HPDE6-E6E7 (cell line): ENCODE measurements at regions not wholly inside any gene's neighbourhood (a gene's known extent, or its start where the extent isn't known, plus 50 kb on each side); places are given as distances from the start of the nearest gene placed in this dataset.
A peak's percentile ranks its signal among the peaks of the same experiment; 100 is the strongest.

Experiments used
- DNase-seq: peaks from one replicate; pipeline ENCODE4 v3.0.0; 2011; ENCODE audit warnings: missing footprints; ENCODE audit errors: extremely low spot score

GRCh38 chr14:95466506-95466905 lies 49.9 kb downstream of the SYNE3 start:
- no peak for DNase-seq

- DNase-seq: no peak
These were observed 50.5 kb downstream of the SYNE3 start for GRCh38 chr14:95465936-95466335.

GRCh38 chr14:95465358-95465757 lies 51.1 kb downstream of the SYNE3 start:
- no peak for DNase-seq

GRCh38 chr14:95464514-95464913 lies 51.9 kb downstream of the SYNE3 start:
- DNase-seq: no peak

- DNase-seq: no peak
These were observed 52.3 kb downstream of the SYNE3 start for GRCh38 chr14:95464103-95464502.

GRCh38 chr14:95463171-95463901 lies 53.1 kb downstream of the SYNE3 start:
- DNase-seq: no peak

GRCh38 chr14:95462491-95462890 lies 54.0 kb downstream of the SYNE3 start:
- no peak for DNase-seq

GRCh38 chr14:95460647-95461478 lies 55.6 kb downstream of the SYNE3 start:
- DNase-seq: peak; percentile 81

- DNase-seq: no peak
These were observed 57.5 kb downstream of the SYNE3 start for GRCh38 chr14:95458906-95459305.

- DNase-seq: no peak
These were observed 58.0 kb downstream of the SYNE3 start for GRCh38 chr14:95458459-95458858.

- no peak for DNase-seq
These were observed 60.2 kb downstream of the SYNE3 start for GRCh38 chr14:95456281-95456680.

GRCh38 chr14:95455246-95455645 lies 61.2 kb downstream of the SYNE3 start:
- DNase-seq: no peak

GRCh38 chr14:95453713-95453980 lies 62.8 kb downstream of the SYNE3 start:
- no peak for DNase-seq

GRCh38 chr14:95452893-95453712 lies 63.3 kb downstream of the SYNE3 start:
- no peak for DNase-seq

GRCh38 chr14:95452176-95452892 lies 64.1 kb downstream of the SYNE3 start:
- no peak for DNase-seq

GRCh38 chr14:95449131-95449530 lies 67.3 kb downstream of the SYNE3 start:
- no peak for DNase-seq

GRCh38 chr14:95446470-95446869 lies 70.0 kb downstream of the SYNE3 start:
- no peak for DNase-seq

GRCh38 chr14:95445676-95446075 lies 70.8 kb downstream of the SYNE3 start:
- no peak for DNase-seq

- DNase-seq: no peak
These were observed 71.3 kb downstream of the SYNE3 start for GRCh38 chr14:95445161-95445560.

- no peak for DNase-seq
These were observed 72.0 kb downstream of the SYNE3 start for GRCh38 chr14:95444132-95445129.

- DNase-seq: peak; percentile 89
These were observed 73.8 kb downstream of the SYNE3 start for GRCh38 chr14:95442633-95443021.
